ENCODE measurements at regions not wholly inside any gene's neighbourhood (a gene's known extent, or its start where the extent isn't known, plus 50 kb on each side); places are given as distances from the start of the nearest gene placed in this dataset.
"Not testable (repeated sequence)": the region's sequence is repeated elsewhere in the genome, so short reads cannot be mapped to it uniquely, and the experiment has no call there.

DNA sequence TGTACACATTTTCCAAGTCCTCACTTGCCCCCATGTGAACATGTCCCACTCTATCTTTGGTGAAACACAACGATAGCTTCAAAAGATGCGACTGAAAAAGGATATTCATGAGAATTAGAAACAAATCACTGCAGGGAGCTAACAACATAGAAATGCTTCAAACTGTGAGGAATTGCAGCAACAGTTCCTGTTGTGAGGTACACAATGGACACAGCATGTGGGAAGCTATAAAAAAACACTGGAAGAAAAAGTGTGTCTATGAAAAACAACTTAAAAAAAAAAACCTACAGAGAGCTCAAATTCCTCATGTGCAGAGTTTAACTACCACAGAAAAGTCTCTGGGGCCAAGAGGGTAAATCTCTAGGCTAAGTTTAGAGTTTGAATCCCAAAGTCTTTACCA, 51.6 kb upstream of the BLTP1 start:
- no peak for DNase-seq

DNA sequence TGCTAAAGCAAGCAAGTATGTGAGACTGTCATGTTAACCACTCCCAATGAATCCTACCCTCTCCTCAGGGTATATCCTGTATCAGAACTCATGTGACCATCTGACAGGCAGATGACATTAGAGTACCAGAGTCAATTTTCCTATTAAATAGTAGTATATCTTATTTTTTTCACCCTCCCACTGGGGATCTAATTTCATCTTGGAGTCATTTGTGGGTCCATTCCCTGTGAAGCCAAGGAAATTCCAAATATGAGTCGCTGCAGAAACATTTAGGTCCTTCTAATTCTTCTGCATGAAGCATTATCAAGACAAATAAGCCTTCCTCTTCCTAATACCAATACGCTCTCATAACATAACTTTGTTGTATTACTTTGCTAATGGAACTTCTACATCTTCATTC, 52.2 kb upstream of the BLTP1 start:
- DNase-seq, result no peak

- DNase-seq, result no peak
Measured at GRCh38 chr4:122091836-122092405, 60.2 kb upstream of the BLTP1 start.

- no peak for DNase-seq
Measured at GRCh38 chr4:122091397-122091796, 60.7 kb upstream of the BLTP1 start.

DNA sequence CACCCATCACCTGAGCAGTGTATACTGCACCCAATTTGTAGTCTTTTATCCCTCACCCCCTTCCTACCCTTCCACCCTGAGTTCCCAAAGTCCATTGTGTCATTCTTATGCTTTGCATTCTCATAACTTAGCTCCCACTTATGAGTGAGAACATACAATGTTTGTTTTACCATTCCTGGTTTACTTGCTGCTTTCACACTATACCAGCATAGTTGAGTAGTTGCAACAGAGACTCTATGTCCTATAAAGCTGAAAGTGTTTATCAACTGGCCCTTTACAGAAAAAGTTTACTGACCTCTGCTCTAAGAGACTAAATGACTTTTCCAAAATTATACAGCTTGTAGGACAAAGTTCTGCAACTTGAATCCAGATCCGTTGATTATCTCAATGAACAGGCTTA, 61.1 kb upstream of the BLTP1 start:
- DNase-seq, result no peak

- DNase-seq, result no peak
Measured at GRCh38 chr4:122086338-122087065, 65.6 kb upstream of the BLTP1 start.

DNA sequence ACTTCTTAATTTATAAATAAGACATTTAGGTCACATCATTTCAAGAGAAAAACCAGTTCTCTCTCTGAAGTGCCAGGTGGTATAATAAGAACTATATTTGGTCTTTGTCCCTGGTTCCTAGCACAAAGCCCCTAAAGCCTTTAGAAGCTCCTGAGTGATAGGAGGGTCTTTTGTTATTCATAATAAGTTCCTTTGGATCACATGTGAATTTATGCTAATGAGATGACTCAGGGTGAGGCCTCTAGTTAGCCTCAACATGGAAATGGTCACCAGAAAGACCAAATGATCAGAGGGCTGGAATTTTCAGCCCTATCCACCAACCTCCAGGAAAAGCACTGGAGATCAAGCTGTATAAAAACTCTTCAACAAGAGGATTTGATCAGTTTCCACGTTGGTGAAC, 68.1 kb upstream of the BLTP1 start:
- no peak for DNase-seq

DNA sequence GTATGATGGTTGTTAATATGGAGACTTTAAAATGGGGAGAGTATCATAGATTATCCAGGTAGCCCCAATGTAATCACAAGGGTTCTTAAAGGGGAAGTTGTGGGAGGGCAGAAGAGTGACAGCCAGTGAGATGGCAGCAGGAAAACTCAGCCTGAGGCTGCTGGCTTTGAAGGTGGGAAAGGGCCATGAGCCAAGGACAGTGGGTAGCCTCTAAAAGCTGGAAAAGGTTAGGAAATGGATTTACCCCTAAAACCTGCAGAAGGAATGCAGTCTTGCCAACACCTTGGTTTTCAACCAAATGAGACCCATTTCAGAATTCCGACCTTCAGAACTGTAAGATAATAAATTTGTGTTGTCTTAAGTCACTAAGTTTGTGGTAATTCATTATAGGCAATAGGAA, 68.8 kb upstream of the BLTP1 start:
- no peak for DNase-seq

- DNase-seq, result no peak
Measured at GRCh38 chr4:122082661-122083060, 69.5 kb upstream of the BLTP1 start.

- not testable (repeated sequence) for DNase-seq
Measured at GRCh38 chr4:122077653-122078052, 74.5 kb upstream of the BLTP1 start.

DNA sequence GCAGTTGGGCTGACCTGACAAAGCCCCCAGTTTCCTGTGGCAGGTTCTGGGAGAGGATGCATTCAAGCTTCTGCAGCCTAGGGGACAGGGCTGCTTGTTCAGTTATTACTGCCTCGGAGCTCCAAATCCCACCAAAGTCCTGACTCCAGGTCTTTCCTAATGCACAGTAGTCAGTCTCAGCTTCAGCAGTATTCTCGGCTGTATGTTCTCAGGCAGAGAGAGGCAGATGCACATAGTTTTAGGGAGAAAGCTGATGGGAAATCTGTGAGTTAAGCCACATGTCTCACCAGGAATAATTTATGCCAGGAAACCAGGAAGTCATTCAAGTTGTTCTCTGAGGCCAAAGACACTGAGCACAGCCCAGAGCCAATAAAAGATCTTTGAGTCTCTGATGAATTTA, 75.3 kb upstream of the BLTP1 start:
- not testable (repeated sequence) for DNase-seq

DNA sequence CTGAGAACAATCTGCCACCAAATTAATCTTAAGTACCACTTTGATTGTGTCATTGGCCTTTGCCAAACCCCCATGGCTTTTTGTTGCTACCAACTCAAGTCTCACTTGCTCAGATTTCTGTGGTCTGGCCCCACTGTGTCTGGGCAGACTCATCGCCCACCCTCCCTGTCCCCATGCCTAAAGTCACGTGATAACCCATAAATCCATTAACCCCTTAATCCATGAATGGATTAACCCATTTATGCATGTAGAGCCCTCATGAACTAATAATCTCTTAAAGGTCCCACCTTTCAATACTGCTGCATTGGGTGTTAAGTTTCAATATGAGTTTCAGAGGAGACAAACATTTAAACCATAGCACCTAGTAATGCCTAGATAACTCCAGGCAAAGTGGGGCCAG, 78.5 kb upstream of the BLTP1 start:
- no peak for DNase-seq

GRCh38 chr4:122065915-122066314, 86.2 kb upstream of the BLTP1 start:
- DNase-seq, result no peak

- no peak for DNase-seq
Measured at GRCh38 chr4:122065149-122065548, 87.0 kb upstream of the BLTP1 start.

- no peak for DNase-seq
Measured at GRCh38 chr4:122053186-122053585, 98.9 kb upstream of the BLTP1 start.

DNA sequence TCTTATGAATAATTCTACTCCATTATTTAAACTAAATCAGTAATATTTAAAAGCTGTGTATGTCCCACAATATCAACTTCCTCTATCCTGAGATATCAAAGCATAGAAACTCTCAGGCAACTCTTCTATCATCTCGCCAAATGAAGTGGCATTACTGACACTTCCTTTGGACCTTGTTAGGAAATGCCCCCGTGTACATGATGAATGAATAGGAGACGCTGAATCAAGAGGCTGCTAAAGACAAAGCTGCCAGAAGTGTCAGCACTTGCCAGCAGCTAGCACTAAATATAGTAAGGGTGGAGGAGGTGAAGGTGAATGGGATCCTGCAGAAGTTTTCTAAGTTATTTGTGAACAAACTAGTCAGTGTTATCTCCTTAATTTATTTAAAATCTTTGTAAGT, 99.5 kb upstream of the BLTP1 start:
- no peak for DNase-seq

DNA sequence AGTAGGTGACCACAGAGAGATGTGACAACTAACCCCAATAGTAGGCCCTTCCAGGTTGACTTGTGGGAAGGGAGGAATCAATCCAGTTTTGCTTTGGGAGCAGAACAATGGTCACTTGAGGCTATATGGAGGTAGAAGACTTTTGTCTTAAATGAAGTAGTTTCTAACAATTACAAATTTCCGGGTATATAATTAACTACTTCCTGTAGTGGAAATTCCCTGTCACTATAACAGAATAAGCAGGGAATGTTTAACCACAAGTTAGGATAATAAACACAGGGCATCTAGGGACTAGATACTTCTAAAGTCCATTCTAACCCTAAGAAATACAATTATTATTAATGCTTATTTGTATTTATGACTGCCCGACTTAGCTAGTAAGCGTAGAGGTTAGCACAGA, 99.0 kb upstream of the TRPC3 start:
- DNase-seq, result no peak

- no peak for DNase-seq
Measured at GRCh38 chr4:122047456-122048425, 95.9 kb upstream of the TRPC3 start.

DNA sequence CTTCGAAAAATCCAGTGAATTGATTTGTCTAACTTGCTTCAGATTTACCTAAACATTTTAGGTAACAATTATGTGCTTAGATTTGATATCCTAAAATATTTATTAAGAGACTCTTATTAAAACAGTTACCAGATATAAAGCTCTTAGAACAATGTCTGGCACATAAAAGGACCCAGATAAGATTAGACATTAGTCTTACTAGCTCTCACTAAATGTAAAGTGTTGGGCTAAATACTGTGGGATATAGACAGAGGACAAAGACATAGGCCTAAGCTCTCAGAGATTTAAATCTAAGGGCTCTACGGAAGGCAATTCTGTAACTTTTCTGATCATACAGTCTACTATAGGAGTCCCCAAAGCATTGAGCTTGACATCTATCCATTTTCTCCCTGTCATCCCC, 94.4 kb upstream of the TRPC3 start:
- DNase-seq, result no peak

- DNase-seq, result no peak
Measured at GRCh38 chr4:122045533-122045932, 93.7 kb upstream of the TRPC3 start.

DNA sequence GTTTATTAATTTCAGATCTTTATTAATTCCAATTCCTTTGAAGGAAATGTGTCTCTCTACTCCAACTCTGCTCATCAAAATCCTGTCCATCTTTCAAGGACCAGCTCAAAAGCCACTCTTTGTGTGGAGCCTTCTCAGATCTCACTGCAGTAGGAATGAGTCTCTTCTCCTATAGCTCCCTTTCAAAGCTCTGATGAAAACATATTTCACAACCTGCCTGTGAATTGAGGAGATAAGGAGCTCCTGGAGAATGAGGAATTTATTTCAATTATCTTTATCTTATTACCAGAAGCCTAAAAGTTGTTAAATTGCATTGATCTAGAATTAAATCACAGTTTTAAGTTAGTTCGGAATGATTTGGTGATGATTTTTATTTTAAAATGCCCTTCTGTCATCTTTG, 92.6 kb upstream of the TRPC3 start:
- DNase-seq, result no peak

DNA sequence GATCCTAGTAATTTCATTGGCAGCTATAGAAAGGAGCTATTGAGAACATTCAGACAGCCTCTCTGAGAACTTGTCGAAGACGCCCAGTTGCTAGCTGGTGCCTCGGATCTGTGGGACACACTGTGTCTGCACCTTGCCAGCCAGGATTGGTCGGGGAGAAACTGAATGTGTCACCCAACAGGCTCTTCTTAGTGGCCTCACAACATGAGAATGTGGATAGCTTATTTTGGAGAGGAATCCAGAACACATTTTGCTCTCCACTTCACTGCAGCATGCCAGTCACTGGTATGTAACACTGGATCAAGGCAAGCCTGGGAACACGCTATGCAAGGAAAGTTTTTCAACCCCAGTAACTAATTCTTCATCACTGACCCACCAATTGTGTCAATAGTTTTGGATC, 89.5 kb upstream of the TRPC3 start:
- DNase-seq, result no peak

- DNase-seq, result no peak
Measured at GRCh38 chr4:122038896-122039295, 87.0 kb upstream of the TRPC3 start.

DNA sequence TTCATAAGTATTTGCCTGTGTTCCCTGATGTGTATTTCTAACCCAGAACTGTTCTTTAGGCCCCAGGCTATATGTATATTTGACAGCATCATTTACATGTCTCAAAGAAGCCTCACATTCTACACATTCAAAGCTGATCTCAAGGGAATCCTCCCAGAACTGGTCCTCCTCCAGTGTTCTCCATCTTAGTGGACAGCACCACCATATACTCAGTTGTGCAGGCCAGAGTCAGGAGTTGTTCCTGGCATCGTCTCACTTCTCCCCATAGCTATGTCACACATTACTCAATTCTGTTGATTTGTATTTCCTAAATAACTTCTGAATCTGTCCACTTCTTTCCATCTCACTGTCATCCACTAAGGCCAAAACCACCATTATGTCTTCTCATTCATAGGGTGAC, 82.8 kb upstream of the TRPC3 start:
- DNase-seq, result no peak
